ENCODE measurements at regions not wholly inside any gene's neighbourhood (a gene's known extent, or its start where the extent isn't known, plus 50 kb on each side); places are given as distances from the start of the nearest gene placed in this dataset.

DNA sequence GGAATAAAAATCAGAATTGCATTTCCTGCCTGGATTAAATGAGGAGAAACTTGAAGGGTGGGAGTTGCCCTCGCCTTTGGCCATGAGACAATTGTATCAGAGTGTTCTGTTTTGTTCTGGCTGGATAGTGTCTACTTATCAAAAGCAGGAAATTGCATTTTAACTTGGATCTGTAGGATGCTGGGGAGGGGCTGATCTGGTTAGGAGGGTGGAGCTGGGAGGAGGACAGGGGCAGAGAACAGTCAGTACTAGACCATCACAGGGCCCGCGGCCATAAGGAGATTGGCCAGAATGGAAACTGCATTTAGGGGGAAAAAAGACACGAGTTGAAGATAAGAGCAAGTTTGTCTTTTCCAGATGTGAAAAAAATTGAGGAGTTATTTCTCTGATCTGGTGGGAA is 199.1 kb upstream of the POU3F3 start:
- H3K27ac ChIP-seq (ENCODE audit: low read depth in 1 of 2, low read length in 1 of 2): no peak overlapping the region
- no peak overlapping the region for H3K4me3 ChIP-seq (ENCODE audit: low read length in 2 of 2)
- no peaks in the 10 kb centered on the region for H3K9me3 ChIP-seq (ENCODE audit: control insufficient read depth in 2 of 2, insufficient read depth in 1 of 2, low read length in 1 of 2)
- H3K27me3 ChIP-seq (ENCODE audit: control insufficient read depth in 2 of 2, insufficient read depth in 1 of 2, low read length in 1 of 2): peaks cover 0 to 17% of the 10 kb centered on the region in 2 donors
- H3K4me1 ChIP-seq (ENCODE audit: control insufficient read depth in 2 of 2, insufficient read depth in 2 of 2, low read length in 2 of 2): peaks cover 0 to 16% of the 10 kb centered on the region in 2 donors
- no peaks in the 10 kb centered on the region for H3K36me3 ChIP-seq (ENCODE audit: control insufficient read depth in 2 of 2, insufficient read depth in 2 of 2, low read length in 1 of 2)
- no peak for DNase-seq (ENCODE audit: low read depth in 6 of 9, low spot score in 9 of 9)
- WGBS: 97% methylated on average over 4 of the region's 4 CpGs

DNA sequence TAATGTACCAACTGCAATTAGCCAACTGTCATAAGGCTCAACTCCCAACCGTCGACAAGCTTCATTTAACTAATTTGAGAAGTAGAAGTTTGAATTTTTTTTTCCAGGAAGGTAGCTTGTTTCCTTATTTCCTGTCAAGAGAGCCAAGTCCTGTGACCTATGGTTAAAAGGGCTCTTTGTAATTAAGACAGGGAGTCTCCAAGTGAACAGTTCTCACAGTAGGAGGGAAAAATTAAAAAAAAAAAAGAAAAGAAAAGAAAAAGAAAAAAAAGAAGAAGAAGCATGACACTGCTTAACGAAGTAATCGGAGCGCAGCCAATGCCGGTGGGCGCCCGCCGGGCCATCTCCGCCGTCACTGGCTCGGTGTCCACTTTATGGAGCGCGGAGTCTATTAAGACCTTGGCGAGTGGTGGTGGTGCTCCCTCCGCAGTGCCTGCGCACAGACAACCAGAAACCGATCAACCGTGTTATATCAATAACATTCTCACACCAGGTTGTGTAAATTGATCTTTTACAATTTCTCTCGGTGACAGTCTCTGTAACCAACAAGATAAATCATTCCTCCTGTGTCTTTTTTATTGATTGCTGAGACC is 197.2 kb upstream of the POU3F3 start:
- peaks cover 4 to 28% of the 10 kb centered on the region in 2 donors for H3K27me3 ChIP-seq (ENCODE audit: control insufficient read depth in 2 of 2, insufficient read depth in 1 of 2, low read length in 1 of 2)
- no peaks in the 10 kb centered on the region for H3K36me3 ChIP-seq (ENCODE audit: control insufficient read depth in 2 of 2, insufficient read depth in 2 of 2, low read length in 1 of 2)
- DNase-seq (ENCODE audit: low read depth in 6 of 9, low spot score in 9 of 9): no peak
- 84% methylated on average over 20 of the region's 20 CpGs for WGBS
- no peaks in the 10 kb centered on the region for H3K9me3 ChIP-seq (ENCODE audit: control insufficient read depth in 2 of 2, insufficient read depth in 1 of 2, low read length in 1 of 2)
- peaks cover 0 to 16% of the 10 kb centered on the region in 2 donors for H3K4me1 ChIP-seq (ENCODE audit: control insufficient read depth in 2 of 2, insufficient read depth in 2 of 2, low read length in 2 of 2)
- H3K4me3 ChIP-seq (ENCODE audit: low read length in 2 of 2): no peak overlapping the region
- H3K27ac ChIP-seq (ENCODE audit: low read depth in 1 of 2, low read length in 1 of 2): no peak overlapping the region

DNA sequence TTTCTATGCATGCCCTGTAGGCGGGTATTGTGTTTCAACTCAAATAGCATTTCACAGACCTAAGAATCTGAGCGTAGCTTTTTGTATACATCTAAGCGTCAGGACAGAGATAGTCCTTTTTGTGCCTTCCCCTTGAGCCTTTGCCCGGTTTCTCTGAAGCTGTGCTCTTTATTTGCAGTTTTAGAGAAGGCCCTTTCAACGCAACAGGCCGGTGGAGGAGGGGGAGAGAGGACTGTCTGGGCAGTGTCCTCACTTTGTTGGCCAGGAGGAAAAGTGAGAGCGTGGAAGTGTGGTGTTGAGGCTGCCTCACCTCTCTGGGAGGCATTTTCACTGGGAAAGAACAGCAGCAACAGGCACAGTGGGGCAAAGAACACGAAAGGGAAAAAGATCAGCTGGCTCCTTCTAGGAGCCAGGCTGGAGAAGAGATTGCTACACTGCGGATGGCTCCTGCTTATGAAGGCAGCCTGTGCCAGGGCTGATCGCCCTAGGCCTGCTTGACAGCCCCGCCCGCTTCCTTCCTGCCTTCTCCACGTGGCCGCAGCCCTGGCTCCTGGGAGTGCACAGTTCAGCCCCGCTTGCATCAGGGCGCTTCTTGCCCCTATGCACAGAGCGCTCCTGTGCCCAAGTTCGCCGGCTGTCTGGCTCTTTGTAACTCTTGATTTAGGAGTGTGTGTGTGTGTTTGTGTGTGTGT is 195.6 kb upstream of the POU3F3 start:
- Histone ChIP-seq H3K4me1 (ENCODE audit: control insufficient read depth in 2 of 2, insufficient read depth in 2 of 2, low read length in 2 of 2) (peaks cover 0 to 16% of the 10 kb centered on the region in 2 donors), H3K27me3 (ENCODE audit: control insufficient read depth in 2 of 2, insufficient read depth in 1 of 2, low read length in 1 of 2) (peaks cover 4 to 28% of the 10 kb centered on the region in 2 donors), H3K27ac (ENCODE audit: low read depth in 1 of 2, low read length in 1 of 2) (no peak overlapping the region), H3K36me3 (ENCODE audit: control insufficient read depth in 2 of 2, insufficient read depth in 2 of 2, low read length in 1 of 2) (no peaks in the 10 kb centered on the region), H3K4me3 (ENCODE audit: low read length in 2 of 2) (no peak overlapping the region), H3K9me3 (ENCODE audit: control insufficient read depth in 2 of 2, insufficient read depth in 1 of 2, low read length in 1 of 2) (no peaks in the 10 kb centered on the region)
- DNase-seq (ENCODE audit: low read depth in 6 of 9, low spot score in 9 of 9): peak in 7 of 9 donors; percentile 14 to 68 (median 29)
- 30% methylated on average over 19 of the region's 19 CpGs for WGBS

DNA sequence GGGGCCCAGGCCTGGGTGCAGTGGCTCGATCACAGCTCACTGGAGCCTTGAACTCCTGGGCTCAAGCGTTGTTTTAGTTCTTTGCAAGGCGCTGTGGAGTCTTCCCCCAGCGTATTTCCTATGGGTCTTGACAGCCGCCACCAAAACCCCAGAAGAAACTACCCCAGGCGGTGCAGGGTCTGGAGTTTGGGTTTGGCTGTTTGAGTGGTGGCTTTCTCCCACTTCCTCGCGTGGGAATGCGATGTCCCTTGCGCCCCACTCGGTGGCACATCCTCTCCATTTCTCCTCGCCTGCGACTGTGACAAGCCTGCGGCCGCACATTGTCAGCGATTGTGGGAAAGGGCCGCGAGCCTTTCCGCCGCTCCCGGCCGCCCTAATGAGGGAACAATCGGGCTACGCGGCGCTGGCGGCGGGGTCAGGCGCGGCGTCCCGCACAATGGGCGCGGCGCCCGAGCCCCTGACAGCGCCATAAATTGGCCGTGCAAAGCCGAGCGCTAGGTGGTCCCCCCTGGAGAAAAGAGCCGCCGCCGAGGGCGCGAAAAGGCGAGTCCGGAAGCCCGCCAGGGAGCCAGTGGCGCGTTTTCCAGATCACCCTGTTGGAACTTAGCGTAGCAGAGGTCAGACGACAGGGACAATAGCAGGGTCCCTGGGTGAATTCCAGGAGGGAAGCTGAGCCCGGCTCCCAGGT is 194.9 kb upstream of the POU3F3 start:
- H3K27ac ChIP-seq (ENCODE audit: low read depth in 1 of 2, low read length in 1 of 2): no peak overlapping the region
- peaks cover 4 to 28% of the 10 kb centered on the region in 2 donors for H3K27me3 ChIP-seq (ENCODE audit: control insufficient read depth in 2 of 2, insufficient read depth in 1 of 2, low read length in 1 of 2)
- H3K4me3 ChIP-seq (ENCODE audit: low read length in 2 of 2): peak overlapping the region; percentile 7 to 29
- peaks cover 0 to 16% of the 10 kb centered on the region in 2 donors for H3K4me1 ChIP-seq (ENCODE audit: control insufficient read depth in 2 of 2, insufficient read depth in 2 of 2, low read length in 2 of 2)
- H3K9me3 ChIP-seq (ENCODE audit: control insufficient read depth in 2 of 2, insufficient read depth in 1 of 2, low read length in 1 of 2): no peaks in the 10 kb centered on the region
- WGBS: 32% methylated on average over 53 of the region's 53 CpGs
- DNase-seq (ENCODE audit: low read depth in 6 of 9, low spot score in 9 of 9): peak in 2 of 9 donors; percentile 4 to 33
- no peaks in the 10 kb centered on the region for H3K36me3 ChIP-seq (ENCODE audit: control insufficient read depth in 2 of 2, insufficient read depth in 2 of 2, low read length in 1 of 2)

DNA sequence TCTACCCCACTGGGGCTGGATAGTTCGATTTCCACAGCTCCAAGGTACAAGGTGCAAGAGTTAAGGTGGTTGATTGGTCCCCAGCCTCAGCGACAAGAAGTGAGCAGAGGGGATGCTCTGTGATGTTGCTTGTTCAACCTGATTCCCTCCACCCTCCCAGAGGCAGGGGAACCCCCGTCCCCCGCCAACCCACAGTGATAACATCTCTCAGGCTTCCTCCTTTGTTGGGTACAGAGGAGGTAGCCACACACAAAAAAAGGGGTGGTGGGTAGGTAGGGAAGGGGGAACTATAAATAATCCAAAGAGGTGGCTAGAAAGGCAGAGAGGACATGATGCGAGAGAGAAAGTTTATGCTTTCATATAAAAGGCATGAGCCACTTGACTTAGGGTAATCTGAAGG is 192.9 kb upstream of the POU3F3 start:
- peaks cover 4 to 28% of the 10 kb centered on the region in 2 donors for H3K27me3 ChIP-seq (ENCODE audit: control insufficient read depth in 2 of 2, insufficient read depth in 1 of 2, low read length in 1 of 2)
- peaks cover 0 to 16% of the 10 kb centered on the region in 2 donors for H3K4me1 ChIP-seq (ENCODE audit: control insufficient read depth in 2 of 2, insufficient read depth in 2 of 2, low read length in 2 of 2)
- WGBS: 10% methylated on average over 5 of the region's 5 CpGs
- no peaks in the 10 kb centered on the region for H3K36me3 ChIP-seq (ENCODE audit: control insufficient read depth in 2 of 2, insufficient read depth in 2 of 2, low read length in 1 of 2)
- H3K4me3 ChIP-seq (ENCODE audit: low read length in 2 of 2): no peak overlapping the region
- H3K27ac ChIP-seq (ENCODE audit: low read depth in 1 of 2, low read length in 1 of 2): no peak overlapping the region
- H3K9me3 ChIP-seq (ENCODE audit: control insufficient read depth in 2 of 2, insufficient read depth in 1 of 2, low read length in 1 of 2): no peaks in the 10 kb centered on the region
- DNase-seq (ENCODE audit: low read depth in 6 of 9, low spot score in 9 of 9): no peak

DNA sequence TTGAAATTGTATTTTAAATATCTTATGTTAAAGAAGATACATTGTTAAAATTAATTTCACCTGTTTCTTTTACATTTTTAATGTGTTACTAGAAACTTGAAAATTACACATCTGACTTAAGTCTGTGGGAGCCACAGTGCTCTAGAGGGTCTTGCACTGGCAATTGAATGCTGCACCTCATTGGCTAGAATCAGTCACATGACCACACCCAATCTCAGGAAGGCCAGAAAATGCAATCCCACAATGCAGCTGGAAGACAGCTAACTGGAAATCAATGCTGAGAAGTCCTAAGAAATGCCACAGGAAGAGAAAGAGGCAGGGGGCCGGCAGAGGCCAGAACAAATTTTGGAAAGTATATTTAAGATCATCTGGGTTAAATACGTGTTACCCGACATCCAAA is 189.2 kb upstream of the POU3F3 start:
- 100% methylated on average over 3 of the region's 3 CpGs for WGBS
- H3K4me3 ChIP-seq (ENCODE audit: low read length in 2 of 2): no peak overlapping the region
- H3K36me3 ChIP-seq (ENCODE audit: control insufficient read depth in 2 of 2, insufficient read depth in 2 of 2, low read length in 1 of 2): no peaks in the 10 kb centered on the region
- no peaks in the 10 kb centered on the region for H3K4me1 ChIP-seq (ENCODE audit: control insufficient read depth in 2 of 2, insufficient read depth in 2 of 2, low read length in 2 of 2)
- H3K27me3 ChIP-seq (ENCODE audit: control insufficient read depth in 2 of 2, insufficient read depth in 1 of 2, low read length in 1 of 2): peaks cover 4 to 11% of the 10 kb centered on the region in 2 donors
- no peaks in the 10 kb centered on the region for H3K9me3 ChIP-seq (ENCODE audit: control insufficient read depth in 2 of 2, insufficient read depth in 1 of 2, low read length in 1 of 2)
- H3K27ac ChIP-seq (ENCODE audit: low read depth in 1 of 2, low read length in 1 of 2): no peak overlapping the region
- no peak for DNase-seq (ENCODE audit: low read depth in 6 of 9, low spot score in 9 of 9)

DNA sequence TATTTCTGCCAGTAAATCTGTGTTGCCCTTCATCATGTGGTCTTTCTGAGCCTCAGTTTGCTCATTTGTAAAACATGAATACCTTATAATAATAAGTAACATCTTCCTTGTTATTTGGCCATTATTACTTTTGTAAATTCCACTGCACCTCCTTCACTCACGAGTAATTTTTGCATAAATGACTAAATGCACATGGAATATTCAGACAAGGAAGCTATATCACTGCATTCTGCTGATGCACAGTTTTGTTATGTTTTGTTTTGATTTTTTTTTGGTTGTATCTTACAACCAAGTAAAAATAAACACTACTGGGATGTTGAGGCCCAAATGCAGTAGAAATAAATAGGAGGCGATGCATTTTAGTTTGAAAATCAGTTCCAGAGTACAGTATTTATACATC is 185.3 kb upstream of the POU3F3 start:
- WGBS: 98% methylated on average over 2 of the region's 2 CpGs
- H3K27ac ChIP-seq (ENCODE audit: low read depth in 1 of 2, low read length in 1 of 2): no peak overlapping the region
- H3K4me3 ChIP-seq (ENCODE audit: low read length in 2 of 2): no peak overlapping the region
- H3K27me3 ChIP-seq (ENCODE audit: control insufficient read depth in 2 of 2, insufficient read depth in 1 of 2, low read length in 1 of 2): no peaks in the 10 kb centered on the region
- no peak for DNase-seq (ENCODE audit: low read depth in 6 of 9, low spot score in 9 of 9)
- no peaks in the 10 kb centered on the region for H3K9me3 ChIP-seq (ENCODE audit: control insufficient read depth in 2 of 2, insufficient read depth in 1 of 2, low read length in 1 of 2)
- no peaks in the 10 kb centered on the region for H3K36me3 ChIP-seq (ENCODE audit: control insufficient read depth in 2 of 2, insufficient read depth in 2 of 2, low read length in 1 of 2)
- H3K4me1 ChIP-seq (ENCODE audit: control insufficient read depth in 2 of 2, insufficient read depth in 2 of 2, low read length in 2 of 2): no peaks in the 10 kb centered on the region

DNA sequence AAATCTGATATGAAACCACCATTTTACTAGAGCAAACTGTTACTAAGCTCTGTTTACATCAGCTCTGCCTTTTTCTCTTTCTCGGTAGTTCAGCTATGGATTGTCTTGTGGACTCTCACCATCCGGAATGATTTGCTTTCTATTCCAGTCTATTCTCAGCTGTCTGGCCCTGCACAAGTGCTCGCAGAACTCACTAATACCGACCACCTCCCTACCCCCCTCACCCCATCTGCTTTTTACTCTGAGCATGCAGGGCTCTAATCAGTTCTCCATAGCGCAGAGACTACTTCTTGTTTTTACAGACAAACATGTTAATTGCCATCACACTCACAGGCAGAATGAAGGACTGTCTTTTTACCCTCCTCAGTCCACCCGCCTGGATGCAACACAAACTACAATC is 180.7 kb upstream of the POU3F3 start:
- no peaks in the 10 kb centered on the region for H3K4me1 ChIP-seq (ENCODE audit: control insufficient read depth in 2 of 2, insufficient read depth in 2 of 2, low read length in 2 of 2)
- WGBS: 77% methylated on average over 6 of the region's 6 CpGs
- H3K9me3 ChIP-seq (ENCODE audit: control insufficient read depth in 2 of 2, insufficient read depth in 1 of 2, low read length in 1 of 2): no peaks in the 10 kb centered on the region
- no peak overlapping the region for H3K4me3 ChIP-seq (ENCODE audit: low read length in 2 of 2)
- H3K27ac ChIP-seq (ENCODE audit: low read depth in 1 of 2, low read length in 1 of 2): no peak overlapping the region
- H3K27me3 ChIP-seq (ENCODE audit: control insufficient read depth in 2 of 2, insufficient read depth in 1 of 2, low read length in 1 of 2): no peaks in the 10 kb centered on the region
- no peaks in the 10 kb centered on the region for H3K36me3 ChIP-seq (ENCODE audit: control insufficient read depth in 2 of 2, insufficient read depth in 2 of 2, low read length in 1 of 2)
- DNase-seq (ENCODE audit: low read depth in 6 of 9, low spot score in 9 of 9): no peak

DNA sequence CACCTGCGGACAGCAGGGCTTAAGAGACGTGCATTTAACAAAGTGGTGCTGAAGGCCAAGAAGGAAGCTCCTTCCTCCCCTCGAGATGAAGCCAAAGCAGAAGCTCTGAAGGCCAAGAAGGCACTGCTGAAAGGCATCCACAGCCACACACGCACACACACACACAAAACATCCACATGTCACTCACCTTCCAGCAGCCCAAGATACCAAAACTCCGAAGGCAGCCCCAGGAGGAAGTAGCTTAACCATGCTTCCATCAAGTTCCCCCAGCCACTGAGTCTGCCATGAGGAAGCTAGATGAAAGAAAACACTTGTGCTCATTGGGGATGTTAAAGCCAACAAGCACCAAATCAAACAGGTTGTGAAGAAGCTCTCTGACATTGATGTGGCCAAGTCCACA is 175.7 kb upstream of the POU3F3 start:
- no peaks in the 10 kb centered on the region for H3K4me1 ChIP-seq (ENCODE audit: control insufficient read depth in 2 of 2, insufficient read depth in 2 of 2, low read length in 2 of 2)
- no peak overlapping the region for H3K4me3 ChIP-seq (ENCODE audit: low read length in 2 of 2)
- H3K36me3 ChIP-seq (ENCODE audit: control insufficient read depth in 2 of 2, insufficient read depth in 2 of 2, low read length in 1 of 2): no peaks in the 10 kb centered on the region
- 73% methylated on average over 5 of the region's 5 CpGs for WGBS
- no peak for DNase-seq (ENCODE audit: low read depth in 6 of 9, low spot score in 9 of 9)
- H3K27me3 ChIP-seq (ENCODE audit: control insufficient read depth in 2 of 2, insufficient read depth in 1 of 2, low read length in 1 of 2): no peaks in the 10 kb centered on the region
- no peak overlapping the region for H3K27ac ChIP-seq (ENCODE audit: low read depth in 1 of 2, low read length in 1 of 2)
- H3K9me3 ChIP-seq (ENCODE audit: control insufficient read depth in 2 of 2, insufficient read depth in 1 of 2, low read length in 1 of 2): no peaks in the 10 kb centered on the region
